Astrocyte of the cerebellum (primary cell): ENCODE measurements at regions not wholly inside any gene's neighbourhood (a gene's known extent, or its start where the extent isn't known, plus 50 kb on each side); places are given as distances from the start of the nearest gene placed in this dataset.
A peak's percentile ranks its signal among the peaks of the same experiment; 100 is the strongest.

ENCODE experiments used
- DNase-seq: peaks from one replicate; pipeline ENCODE4 v3.0.0-alpha.2; 2011; ENCODE audit warnings: low read depth
- H3K4me3 ChIP-seq: 2 replicates; pipeline ENCODE4 v1.5.1; 2011; ENCODE audit warnings: mild to moderate bottlenecking, low read depth, low read length, moderate library complexity
- in situ Hi-C: cut with HindIII; loops from 2 replicates; pipeline ENCODE4 v1.10.0; 2017; ENCODE audit warnings: low sequenced_read_pairs
- TF ChIP-seq, protein P1 (sequence below): IDR thresholded peaks from 2 replicates; pipeline ENCODE4 v1.5.1; 2012; ENCODE audit warnings: low read length, low read depth, moderate library complexity, mild to moderate bottlenecking; ENCODE audit errors: missing control alignments

DNA sequence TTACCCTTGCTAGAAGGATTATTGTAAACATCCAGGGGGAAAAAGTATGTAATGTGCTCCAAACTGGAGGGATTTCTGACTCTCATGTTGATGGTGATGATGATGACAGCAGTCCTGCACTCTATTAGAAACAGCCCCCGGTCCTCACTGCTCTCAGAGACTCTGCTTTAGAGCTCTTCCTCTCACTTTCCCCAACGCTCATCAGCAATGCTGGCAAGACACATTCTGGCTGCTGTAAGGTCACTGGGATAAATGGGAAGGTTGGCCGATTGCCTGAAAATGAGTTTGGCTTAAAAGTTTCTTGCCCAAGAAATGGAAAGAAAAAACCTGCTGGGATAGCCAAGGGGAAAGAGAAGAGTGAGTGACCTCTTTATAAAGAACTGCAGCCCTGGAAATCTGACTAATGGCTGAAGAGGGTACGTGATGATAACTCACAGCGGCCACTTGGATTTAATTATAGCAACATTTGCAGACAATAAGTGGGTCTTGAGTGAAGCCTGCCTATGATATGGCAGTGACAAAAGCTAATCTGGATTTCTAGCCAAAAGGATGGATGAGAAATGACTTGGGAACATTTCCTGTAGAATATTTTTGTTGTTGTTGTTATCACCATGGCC lies 235.8 kb downstream of the TMEM38B start:
- in situ Hi-C loops = no loop called here
- H3K4me3 ChIP-seq = no peak overlapping the region
- TF ChIP-seq, protein P1, sequence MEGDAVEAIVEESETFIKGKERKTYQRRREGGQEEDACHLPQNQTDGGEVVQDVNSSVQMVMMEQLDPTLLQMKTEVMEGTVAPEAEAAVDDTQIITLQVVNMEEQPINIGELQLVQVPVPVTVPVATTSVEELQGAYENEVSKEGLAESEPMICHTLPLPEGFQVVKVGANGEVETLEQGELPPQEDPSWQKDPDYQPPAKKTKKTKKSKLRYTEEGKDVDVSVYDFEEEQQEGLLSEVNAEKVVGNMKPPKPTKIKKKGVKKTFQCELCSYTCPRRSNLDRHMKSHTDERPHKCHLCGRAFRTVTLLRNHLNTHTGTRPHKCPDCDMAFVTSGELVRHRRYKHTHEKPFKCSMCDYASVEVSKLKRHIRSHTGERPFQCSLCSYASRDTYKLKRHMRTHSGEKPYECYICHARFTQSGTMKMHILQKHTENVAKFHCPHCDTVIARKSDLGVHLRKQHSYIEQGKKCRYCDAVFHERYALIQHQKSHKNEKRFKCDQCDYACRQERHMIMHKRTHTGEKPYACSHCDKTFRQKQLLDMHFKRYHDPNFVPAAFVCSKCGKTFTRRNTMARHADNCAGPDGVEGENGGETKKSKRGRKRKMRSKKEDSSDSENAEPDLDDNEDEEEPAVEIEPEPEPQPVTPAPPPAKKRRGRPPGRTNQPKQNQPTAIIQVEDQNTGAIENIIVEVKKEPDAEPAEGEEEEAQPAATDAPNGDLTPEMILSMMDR = no peak
- DNase-seq = no peak

GRCh38 chr9:105932276-105932675 lies 237.9 kb downstream of the TMEM38B start:
- no peak overlapping the region for H3K4me3 ChIP-seq
- in situ Hi-C loops = no loop called here
- DNase-seq = no peak
- TF ChIP-seq, protein P1 = no peak

DNA sequence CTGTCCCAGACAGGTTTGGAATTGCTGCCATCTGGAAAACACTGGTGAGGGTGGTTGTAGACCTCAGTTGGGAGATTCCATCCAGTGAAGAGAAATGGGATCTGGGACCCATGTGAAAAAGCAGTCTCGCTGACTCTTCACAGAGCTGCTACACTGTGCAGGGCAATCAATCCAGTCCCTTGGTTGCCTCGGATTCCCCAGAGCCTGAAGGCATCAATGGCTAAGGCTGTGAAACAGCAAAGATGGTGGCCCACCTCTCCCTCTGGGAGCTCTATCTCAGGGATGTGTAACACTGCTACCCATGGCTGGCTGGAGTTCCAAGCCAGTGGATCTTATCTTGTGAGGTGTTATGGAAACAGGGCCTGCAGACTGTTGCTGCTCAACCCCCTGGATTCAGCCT lies 256.1 kb downstream of the TMEM38B start:
- no peak overlapping the region for H3K4me3 ChIP-seq
- DNase-seq = no peak
- TF ChIP-seq, protein P1 = no peak
- in situ Hi-C loops = no loop called here

GRCh38 chr9:105950894-105951293 lies 256.6 kb downstream of the TMEM38B start:
- no peak overlapping the region for H3K4me3 ChIP-seq
- TF ChIP-seq, protein P1 = no peak
- no peak for DNase-seq
- in situ Hi-C loops = no loop called here

DNA sequence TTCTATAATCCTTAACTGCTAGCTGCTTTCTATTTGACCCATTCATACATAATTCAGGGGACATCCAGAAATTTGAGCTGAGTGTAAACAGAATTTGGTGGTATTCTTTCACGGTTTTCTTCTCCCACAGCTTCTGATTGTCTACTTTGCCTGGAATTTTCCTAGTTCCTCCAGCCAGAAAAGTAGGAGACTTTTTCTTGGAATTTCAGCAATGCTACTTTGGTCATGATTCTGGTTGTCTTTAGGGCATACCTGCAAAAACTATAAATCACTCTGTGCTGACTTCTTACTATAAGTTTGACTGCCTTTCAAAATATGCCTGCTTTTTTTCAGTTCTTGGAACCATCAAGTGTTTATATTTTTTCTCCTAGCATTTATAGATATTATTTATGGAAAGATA lies 260.2 kb downstream of the TMEM38B start:
- DNase-seq = no peak
- TF ChIP-seq, protein P1 = no peak
- H3K4me3 ChIP-seq = no peak overlapping the region
- in situ Hi-C loops = no loop called here

DNA sequence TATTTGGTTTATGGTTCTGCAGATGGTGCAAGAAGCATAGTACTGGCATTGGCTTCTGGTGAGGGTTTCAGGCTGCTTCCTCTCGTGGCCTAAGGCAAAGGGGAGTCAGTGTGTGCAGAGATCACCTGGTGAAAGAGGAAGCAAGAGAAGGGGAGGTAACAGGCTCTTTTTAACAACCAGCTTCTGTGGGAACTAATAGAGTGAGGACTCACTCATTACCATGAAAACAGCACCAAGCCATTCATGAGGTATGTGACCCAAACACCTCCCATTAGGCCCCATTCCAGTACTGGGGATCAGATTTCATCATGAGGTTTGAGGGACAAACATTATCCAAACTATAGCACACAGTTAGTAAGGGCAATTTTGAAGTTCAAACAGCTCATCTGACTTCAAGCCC lies 263.5 kb downstream of the TMEM38B start:
- TF ChIP-seq, protein P1 = no peak
- H3K4me3 ChIP-seq = no peak overlapping the region
- in situ Hi-C loops = no loop called here
- peak; percentile 19 for DNase-seq
